HepG2 (cell line): ENCODE measurements at regions not wholly inside any gene's neighbourhood (a gene's known extent, or its start where the extent isn't known, plus 50 kb on each side); places are given as distances from the start of the nearest gene placed in this dataset.

Source experiments
- ATAC-seq: fragments of 200-7000 bp; cut with Tn5 transposase; 3 replicates; pipeline ENCODE4 v1.9.1; 2020; ENCODE audit warnings: mild to moderate bottlenecking, moderate library complexity
- BruUV-seq: library from RNA; stranded (reverse); fragments of 400-500 nt; replicated peaks from 2 replicates; lab custom pipeline; 2021; lab: Mats Ljungman, UMichigan
- CTCF ChIA-PET: fragments of 300-600 bp; formaldehyde crosslinking; extraction: SDS; loops from one replicate; lab custom pipeline; 2021; ENCODE audit warnings: low total read pairs, inconsistent platforms, low intra/inter-chr PET ratio; lab: Yijun Ruan, JAX
- POLR2A ChIA-PET: fragments of 350-600 bp; sonication (Branson Sonifier 250); formaldehyde crosslinking; loops from one replicate; lab custom pipeline; 2020; ENCODE audit warnings: antibody characterized with exemption, inconsistent platforms; lab: Yijun Ruan, JAX
- DNase-seq: peaks from one replicate; pipeline ENCODE4 v3.0.0-alpha.2; 2015; ENCODE audit warnings: low spot score
- FAIRE-seq: peaks from 3 replicates; lab custom pipeline; 2011; peaks lifted over from hg19 to GRCh38; lab: Jason Lieb, UNC
- H2AFZ ChIP-seq: one replicate; pipeline ENCODE4 v1.6.1; 2011; ENCODE audit warnings: low read length, inconsistent platforms
- H3K27ac ChIP-seq: fragments of 300-600 bp; 3 replicates; pipeline ENCODE4 v1.8.0; 2011; ENCODE audit warnings: mixed run types, mild to moderate bottlenecking, mixed read lengths, low read length, inconsistent platforms; ENCODE audit not compliant: insufficient read depth; ENCODE audit errors: extremely low read length
- H3K27me3 ChIP-seq, 2 experiments: fragments of 200-600 bp in 1 of 2; 2 replicates in 1 of 2; 3 replicates in 1 of 2; pipeline versions ENCODE4 v1.6.0 to v1.8.0; 2011; ENCODE audit warnings: low read length in 2 of 2, mild to moderate bottlenecking in 2 of 2, moderate library complexity in 2 of 2, inconsistent platforms in 1 of 2; ENCODE audit not compliant: insufficient read depth in 2 of 2, control insufficient read depth in 1 of 2
- H3K36me3 ChIP-seq, 2 experiments: fragments of 200-600 bp in 1 of 2; replicated peaks in 1 of 2; 2 replicates in 1 of 2; 3 replicates in 1 of 2; pipeline versions ENCODE4 v1.5.1 to v1.8.0; 2011; ENCODE audit warnings: low read length in 2 of 2, inconsistent platforms in 1 of 2; ENCODE audit not compliant: insufficient read depth in 2 of 2, control insufficient read depth in 1 of 2
- H3K4me1 ChIP-seq: 2 replicates; pipeline ENCODE4 v1.5.1; 2012; ENCODE audit warnings: low read length, inconsistent platforms; ENCODE audit not compliant: insufficient read depth
- H3K4me2 ChIP-seq: 2 replicates; pipeline ENCODE4 v1.6.0; 2011; ENCODE audit warnings: low read depth, low read length, inconsistent platforms
- H3K4me3 ChIP-seq, 3 experiments: fragments of 200-600 bp in 1 of 3; sonication (generic), shearing (Covaris generic) in 1 of 3; replicated peaks in 1 of 3; 2 replicates each; pipeline ENCODE4 v1.5.1; 2011 to 2016; ENCODE audit warnings: low read length in 3 of 3, inconsistent platforms in 2 of 3, low read depth in 2 of 3, mild to moderate bottlenecking in 2 of 3, control low read depth in 1 of 3, mixed read lengths in 1 of 3; ENCODE audit not compliant: insufficient read depth in 1 of 3
- H3K79me2 ChIP-seq: one replicate; pipeline ENCODE4 v1.6.1; 2011; ENCODE audit warnings: low read length, inconsistent platforms; ENCODE audit not compliant: insufficient read depth
- H3K9ac ChIP-seq: 2 replicates; pipeline ENCODE4 v1.6.0; 2011; ENCODE audit warnings: mild to moderate bottlenecking, low read depth, low read length, inconsistent platforms; ENCODE audit not compliant: insufficient read depth
- H3K9me3 ChIP-seq: 2 replicates; pipeline ENCODE4 v1.5.1; 2012; ENCODE audit warnings: mild to moderate bottlenecking, low read length
- H4K20me1 ChIP-seq: 2 replicates; pipeline ENCODE4 v1.6.0; 2011; ENCODE audit warnings: inconsistent platforms, mild to moderate bottlenecking, low read length, moderate library complexity; ENCODE audit not compliant: insufficient read depth
- NFE2L1 ChIP-seq: sonication (generic); formaldehyde crosslinking; IDR thresholded peaks from 2 replicates; pipeline ENCODE4 v1.4.0; 2020; ENCODE audit warnings: missing genetic modification reagents, mild to moderate bottlenecking, borderline replicate concordance
- ZSCAN21 ChIP-seq: sonication (generic); formaldehyde crosslinking; IDR thresholded peaks from 2 replicates; pipeline ENCODE4 v1.8.0; 2022; ENCODE audit warnings: mild to moderate bottlenecking, missing genetic modification reagents, moderate library complexity, borderline replicate concordance
- in situ Hi-C: cut with HindIII; loops from 2 replicates; pipeline ENCODE4 v1.10.0; 2017; ENCODE audit warnings: low pct_unique_long_range_greater_than_20kb; ENCODE audit not compliant: extremely low pct_ligation_motif_present
- intact Hi-C: fragments of 100-400 bp; cut with micrococcal nuclease; formaldehyde crosslinking; loops from one replicate; pipeline ENCODE4 v1.10.0; 2022; ENCODE audit not compliant: unreplicated experiment
- TF ChIP-seq, protein P1 (sequence below): sonication (generic); formaldehyde crosslinking; IDR thresholded peaks from 2 replicates; pipeline ENCODE4 v1.8.0; 2022; ENCODE audit warnings: missing genetic modification reagents, mild to moderate bottlenecking, inconsistent platforms, borderline replicate concordance
- TF ChIP-seq, protein P2 (sequence below): sonication (generic); formaldehyde crosslinking; IDR thresholded peaks from 2 replicates; pipeline ENCODE4 v1.9.0; 2021; ENCODE audit warnings: missing genetic modification reagents, borderline replicate concordance
- TF ChIP-seq, protein P3 (sequence below): sonication (generic); formaldehyde crosslinking; IDR thresholded peaks from 2 replicates; pipeline ENCODE4 v1.4.0; 2020; ENCODE audit warnings: mild to moderate bottlenecking, missing genetic modification reagents

DNA sequence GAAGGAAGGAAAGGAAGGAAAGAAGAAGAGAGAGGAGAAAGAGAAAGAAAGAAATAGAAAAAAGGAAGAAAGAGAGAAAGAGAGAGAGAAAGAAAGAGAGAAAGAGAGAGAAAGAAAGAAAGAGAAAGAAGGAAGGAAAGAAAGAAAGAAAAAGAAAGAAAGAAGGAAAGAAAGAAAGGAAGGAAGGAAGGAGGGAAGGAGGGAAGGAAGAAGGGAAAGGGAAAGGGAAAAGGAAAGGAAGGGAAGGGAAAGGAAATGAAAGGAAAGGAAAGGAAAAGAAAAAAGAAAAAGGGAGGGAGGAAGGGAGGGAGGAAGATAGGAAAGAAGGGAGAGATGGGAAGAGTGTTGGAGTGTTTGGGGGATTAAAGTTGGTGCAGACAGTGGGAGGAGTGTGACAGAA is 450.1 kb downstream of the GBE1 start:
- intact Hi-C loops (no loop called here), in situ Hi-C loops (no loop called here)
- no peaks in the 10 kb centered on the region for H3K9me3 ChIP-seq
- no peaks in the 10 kb centered on the region for H3K4me1 ChIP-seq
- POLR2A ChIA-PET: no interaction called here
- FAIRE-seq (no peak), DNase-seq (no peak), ATAC-seq (no peak)
- CTCF ChIA-PET: no interaction called here
- H3K27ac ChIP-seq: no peak overlapping the region
- BruUV-seq: no TSS peak
- no peaks in the 10 kb centered on the region for H3K36me3 ChIP-seq
- H2AFZ ChIP-seq: no peak overlapping the region
- no peaks in the 10 kb centered on the region for H3K27me3 ChIP-seq
- H3K9ac ChIP-seq: no peak overlapping the region
- H3K4me2 ChIP-seq: no peak overlapping the region
- H3K4me3 ChIP-seq: no peak overlapping the region
- no peaks in the 10 kb centered on the region for H4K20me1 ChIP-seq
- no peaks in the 10 kb centered on the region for H3K79me2 ChIP-seq
- TF ChIP-seq NFE2L1 (no peak), ZSCAN21 (CRISPR knock-in tag) (no peak)
- TF ChIP-seq, protein P1, sequence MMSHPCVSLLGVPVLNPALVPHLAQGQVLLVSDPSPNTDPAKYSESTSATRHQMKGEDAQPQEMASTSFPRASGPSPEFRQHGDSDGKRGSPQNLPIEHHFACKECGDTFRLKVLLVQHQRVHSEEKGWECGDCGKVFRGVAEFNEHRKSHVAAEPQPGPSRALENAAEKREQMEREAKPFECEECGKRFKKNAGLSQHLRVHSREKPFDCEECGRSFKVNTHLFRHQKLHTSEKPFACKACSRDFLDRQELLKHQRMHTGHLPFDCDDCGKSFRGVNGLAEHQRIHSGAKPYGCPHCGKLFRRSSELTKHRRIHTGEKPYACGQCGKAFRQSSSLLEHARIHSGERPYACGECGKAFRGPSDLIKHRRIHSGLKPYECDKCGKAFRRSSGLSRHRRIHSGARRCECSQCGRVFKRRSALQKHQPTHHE: no peak
- TF ChIP-seq, protein P2, sequence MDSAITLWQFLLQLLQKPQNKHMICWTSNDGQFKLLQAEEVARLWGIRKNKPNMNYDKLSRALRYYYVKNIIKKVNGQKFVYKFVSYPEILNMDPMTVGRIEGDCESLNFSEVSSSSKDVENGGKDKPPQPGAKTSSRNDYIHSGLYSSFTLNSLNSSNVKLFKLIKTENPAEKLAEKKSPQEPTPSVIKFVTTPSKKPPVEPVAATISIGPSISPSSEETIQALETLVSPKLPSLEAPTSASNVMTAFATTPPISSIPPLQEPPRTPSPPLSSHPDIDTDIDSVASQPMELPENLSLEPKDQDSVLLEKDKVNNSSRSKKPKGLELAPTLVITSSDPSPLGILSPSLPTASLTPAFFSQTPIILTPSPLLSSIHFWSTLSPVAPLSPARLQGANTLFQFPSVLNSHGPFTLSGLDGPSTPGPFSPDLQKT (CRISPR knock-in tag): no peak
- TF ChIP-seq, protein P3, sequence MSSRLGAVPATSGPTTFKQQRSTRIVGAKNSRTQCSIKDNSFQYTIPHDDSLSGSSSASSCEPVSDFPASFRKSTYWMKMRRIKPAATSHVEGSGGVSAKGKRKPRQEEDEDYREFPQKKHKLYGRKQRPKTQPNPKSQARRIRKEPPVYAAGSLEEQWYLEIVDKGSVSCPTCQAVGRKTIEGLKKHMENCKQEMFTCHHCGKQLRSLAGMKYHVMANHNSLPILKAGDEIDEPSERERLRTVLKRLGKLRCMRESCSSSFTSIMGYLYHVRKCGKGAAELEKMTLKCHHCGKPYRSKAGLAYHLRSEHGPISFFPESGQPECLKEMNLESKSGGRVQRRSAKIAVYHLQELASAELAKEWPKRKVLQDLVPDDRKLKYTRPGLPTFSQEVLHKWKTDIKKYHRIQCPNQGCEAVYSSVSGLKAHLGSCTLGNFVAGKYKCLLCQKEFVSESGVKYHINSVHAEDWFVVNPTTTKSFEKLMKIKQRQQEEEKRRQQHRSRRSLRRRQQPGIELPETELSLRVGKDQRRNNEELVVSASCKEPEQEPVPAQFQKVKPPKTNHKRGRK (CRISPR knock-in tag): 0 out of 2 replicates have a peak, but pooled peaks have one; percentile 45
- TF ChIP-seq, all 625 proteins: peak for 1
